HG02884 (cell line): ENCODE measurements at regions not wholly inside any gene's neighbourhood (a gene's known extent, or its start where the extent isn't known, plus 50 kb on each side); places are given as distances from the start of the nearest gene placed in this dataset.
"Not testable (repeated sequence)": the region's sequence is repeated elsewhere in the genome, so short reads cannot be mapped to it uniquely, and the experiment has no call there.

ENCODE experiments used
- ATAC-seq: cut with Tn5 transposase; IDR thresholded peaks from one replicate; pipeline ENCODE4 v1.9.1; 2021; ENCODE audit warnings: mild to moderate bottlenecking, moderate library complexity; ENCODE audit not compliant: unreplicated experiment

GRCh38 chr1:101124405-101124804 is 98.8 kb upstream of the DPH5 start:
- ATAC-seq: no peak

DNA sequence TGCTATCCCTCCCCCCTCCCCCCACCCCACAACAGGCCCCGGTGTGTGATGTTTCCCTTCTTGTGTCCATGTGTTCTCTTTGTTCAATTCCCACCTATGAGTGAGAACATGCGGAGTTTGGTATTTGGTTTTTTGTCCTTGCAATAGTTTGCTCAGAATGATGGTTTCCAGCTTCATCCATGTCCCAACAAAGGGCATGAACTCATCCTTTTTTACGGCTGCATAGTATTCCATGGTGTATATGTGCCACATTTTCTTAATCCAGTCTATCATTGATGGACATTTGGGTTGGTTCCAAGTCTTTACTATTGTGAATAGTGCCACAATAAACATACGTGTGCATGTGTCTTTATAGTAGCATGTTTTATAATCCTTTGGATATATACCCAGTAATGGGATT is 98.3 kb upstream of the DPH5 start:
- ATAC-seq: not testable (repeated sequence)

DNA sequence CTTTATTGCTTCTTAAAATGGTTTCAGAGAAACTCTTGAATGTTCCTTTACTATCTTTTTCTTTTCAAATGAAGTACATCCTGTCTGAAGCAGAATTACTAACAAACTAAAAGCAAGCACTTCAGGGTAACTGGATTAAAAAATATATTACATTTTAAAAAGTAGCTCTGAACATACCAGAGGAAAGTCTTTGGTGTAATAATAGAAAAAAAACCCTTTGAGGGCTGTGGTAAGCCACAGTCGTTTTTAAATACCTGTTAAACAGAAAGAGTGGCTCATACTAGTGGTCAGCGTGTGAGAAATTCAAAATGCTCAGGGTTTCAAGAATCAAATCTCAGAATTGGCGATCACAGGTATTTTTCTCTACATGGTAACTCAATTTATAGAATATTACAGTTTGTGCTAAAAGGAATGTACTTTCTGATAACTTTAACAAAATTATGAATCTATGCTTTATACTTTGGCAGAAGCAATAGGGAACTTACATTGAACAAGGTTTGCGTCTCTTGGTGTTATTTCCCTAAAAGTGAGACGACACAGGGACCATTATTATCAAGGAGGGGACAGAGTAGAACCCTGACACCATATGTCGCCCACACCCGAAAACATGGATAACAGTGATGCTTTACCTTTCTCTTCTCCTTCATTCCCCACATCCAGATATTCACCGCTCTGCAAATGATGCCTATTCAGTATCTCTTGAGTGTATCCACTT is 97.0 kb upstream of the DPH5 start:
- peak; percentile 92 for ATAC-seq

DNA sequence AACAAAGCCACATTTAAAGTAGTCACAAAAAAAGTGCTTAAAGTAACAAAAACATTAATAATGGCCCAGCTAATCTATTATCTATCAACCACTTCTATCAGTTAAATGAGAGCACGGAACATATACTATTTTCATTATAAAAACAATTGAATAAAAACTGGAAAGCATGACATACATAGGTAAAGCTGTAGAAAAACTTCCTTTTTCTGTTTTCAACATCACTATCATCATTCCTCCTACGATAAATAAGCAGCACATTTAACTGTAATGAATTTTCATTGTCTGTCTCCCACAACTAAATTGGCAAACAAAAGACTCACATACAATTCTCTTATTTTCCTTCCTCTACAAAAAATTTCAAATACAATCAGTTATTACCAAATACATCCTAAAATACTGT is 96.4 kb upstream of the DPH5 start:
- ATAC-seq: no peak

DNA sequence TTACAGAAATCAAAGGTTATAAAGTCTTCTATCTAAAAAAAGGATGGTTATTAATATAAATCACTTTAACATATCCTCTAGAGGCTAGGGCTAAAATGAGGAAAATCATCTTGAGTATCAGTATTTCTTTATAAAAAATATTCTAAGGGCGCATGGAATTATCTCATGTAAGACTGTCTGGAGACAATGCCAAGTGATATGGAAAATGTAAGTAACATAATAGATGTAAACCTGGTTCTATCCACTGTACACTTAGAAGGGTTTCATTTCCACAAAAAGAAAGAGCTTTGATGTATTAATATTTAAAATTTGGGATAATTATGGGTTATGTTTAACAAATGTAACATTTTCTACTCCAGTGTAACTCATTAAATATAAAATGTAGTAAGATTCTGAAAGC is 95.9 kb upstream of the DPH5 start:
- no peak for ATAC-seq

- ATAC-seq: no peak
Measured at GRCh38 chr1:101120868-101121267, 95.3 kb upstream of the DPH5 start.

GRCh38 chr1:101119289-101119688 is 93.7 kb upstream of the DPH5 start:
- no peak for ATAC-seq

DNA sequence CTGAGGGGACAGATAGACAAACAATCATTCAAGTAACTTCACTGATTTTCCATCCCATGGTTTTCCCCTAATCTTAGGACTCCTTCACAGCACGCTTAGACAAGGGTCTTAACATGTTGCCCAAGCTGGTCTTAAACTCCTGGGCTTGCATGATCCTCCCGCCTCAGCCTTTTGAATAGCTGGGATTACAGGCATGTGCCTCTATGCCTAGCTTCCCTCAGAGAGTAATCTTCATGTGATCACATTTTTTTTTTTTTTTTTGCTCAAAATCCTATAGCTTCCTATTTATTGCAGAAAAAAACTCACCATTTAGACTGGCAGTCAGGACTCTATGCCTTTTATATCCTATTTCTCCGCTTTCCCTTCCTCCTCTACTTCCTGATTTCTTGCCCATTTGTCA is 90.4 kb upstream of the DPH5 start:
- ATAC-seq: no peak

DNA sequence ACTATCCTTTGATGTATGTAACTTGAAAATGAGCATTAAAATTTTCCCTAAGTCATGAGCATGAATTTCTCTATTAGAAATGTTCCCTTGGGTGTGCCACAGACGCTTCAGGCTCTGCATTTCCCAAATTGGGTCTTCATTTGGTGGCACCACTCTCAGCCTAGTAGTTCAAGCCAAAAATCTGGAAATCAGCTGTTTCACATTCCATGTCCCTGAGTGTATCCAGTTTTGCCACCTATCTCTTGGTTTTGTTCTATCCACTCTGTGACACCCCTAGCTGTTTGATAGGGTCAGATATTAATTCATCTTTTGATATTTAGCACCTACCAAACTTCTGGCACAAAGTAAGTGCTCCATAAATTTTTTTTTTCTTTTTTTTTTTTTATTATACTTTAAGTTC is 89.5 kb upstream of the DPH5 start:
- no peak for ATAC-seq

- not testable (repeated sequence) for ATAC-seq
Measured at GRCh38 chr1:101114128-101114527, 88.5 kb upstream of the DPH5 start.

DNA sequence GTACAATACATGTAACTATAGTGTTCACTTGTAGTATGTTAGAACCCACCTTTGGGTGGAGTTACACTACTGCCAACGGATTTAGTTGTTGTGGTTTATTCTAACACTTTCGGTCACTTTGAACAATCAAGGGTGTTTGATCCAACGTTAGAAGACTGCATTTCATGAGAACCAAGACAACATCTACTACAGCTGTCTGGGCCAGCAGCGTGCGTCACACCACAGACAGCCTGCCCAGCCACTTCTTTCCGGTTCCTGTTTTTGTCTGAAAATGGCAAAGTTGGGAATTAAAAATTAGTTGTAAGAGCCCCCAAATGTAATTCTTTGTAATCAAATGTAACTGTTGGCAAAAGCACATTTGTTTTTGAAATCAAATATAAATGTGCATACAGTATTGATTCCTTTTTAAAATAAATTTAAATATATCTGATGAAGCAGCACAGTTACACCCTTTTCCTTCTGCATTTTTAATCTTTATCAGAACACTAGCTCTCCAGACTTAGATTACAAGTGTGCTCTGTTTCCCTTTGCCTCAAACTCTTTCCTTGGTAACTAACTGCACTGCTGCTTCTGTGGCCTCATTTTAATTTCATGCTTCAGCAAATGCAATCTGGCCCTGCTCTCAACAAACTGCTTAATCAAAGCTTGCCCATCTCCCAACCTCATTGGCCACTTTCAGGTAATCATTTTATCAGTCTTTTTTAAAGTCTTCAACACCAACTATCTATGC is 86.6 kb upstream of the DPH5 start:
- ATAC-seq: peak; percentile 96

GRCh38 chr1:101111461-101111860 is 85.9 kb upstream of the DPH5 start:
- ATAC-seq: no peak

DNA sequence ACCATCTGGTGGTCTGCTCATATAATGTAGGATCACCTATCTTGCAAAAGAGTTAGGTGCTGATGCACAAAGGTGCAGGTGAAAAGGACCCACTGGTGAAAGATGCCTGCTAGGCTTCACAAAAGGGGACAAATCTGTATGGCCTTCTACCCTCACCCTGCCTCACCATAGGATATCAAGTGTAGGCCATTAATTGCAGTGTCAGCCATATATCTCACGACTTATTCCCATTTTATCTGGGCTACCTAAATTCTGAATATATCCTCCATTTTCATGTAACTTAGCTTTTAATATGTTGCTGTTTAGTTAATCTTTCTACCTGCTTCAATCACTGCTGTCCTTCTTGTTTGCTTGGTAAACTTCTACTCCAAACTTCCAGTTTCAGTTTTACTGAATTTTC is 84.2 kb upstream of the DPH5 start:
- ATAC-seq: no peak

DNA sequence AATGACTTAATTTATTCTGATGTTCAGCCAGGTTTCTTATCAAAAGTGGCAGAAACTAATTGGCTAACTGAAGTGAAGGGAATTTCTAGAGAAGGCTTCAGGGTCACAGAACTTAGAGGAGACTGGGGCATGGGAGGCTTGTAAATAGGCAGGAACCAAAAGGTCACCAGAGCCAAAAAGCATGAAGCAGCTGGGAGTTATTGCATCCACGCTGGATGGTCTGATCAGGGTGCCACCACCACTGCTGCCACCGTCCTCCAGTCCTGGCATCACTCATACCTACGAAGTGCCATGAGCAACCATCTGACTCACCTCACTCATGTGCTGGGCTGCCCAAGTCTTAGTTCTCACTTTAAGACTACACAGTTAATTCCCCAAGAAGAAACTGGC is 82.5 kb upstream of the DPH5 start:
- no peak for ATAC-seq

DNA sequence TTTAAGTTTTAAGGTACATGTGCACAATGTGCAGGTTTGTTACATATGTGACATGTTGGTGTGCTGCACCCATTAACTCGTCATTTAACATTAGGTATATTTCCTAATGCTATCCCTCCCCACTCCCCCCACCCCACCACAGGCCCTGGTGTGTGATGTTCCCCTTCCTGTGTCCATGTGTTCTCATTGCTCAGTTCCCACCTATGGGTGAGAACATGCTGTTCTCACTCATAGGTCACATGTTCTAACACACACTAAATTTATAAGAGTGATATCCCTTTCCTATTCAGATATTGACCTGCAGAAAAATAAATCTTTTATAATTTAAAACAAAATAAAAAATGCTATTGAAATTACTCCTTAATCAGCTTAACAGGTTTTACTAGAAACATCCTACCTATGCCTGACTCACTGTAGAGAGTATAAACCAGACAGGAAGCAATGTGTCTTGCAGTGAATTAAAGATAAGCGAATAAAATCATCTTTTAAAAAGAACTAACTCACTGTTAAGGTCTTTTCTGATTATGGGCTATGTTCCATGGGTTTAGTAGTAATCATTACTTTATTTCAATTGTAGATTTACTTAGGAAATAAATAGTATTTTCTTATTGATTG is 82.0 kb upstream of the DPH5 start:
- no peak for ATAC-seq

- no peak for ATAC-seq
Measured at GRCh38 chr1:101105877-101106276, 80.3 kb upstream of the DPH5 start.

GRCh38 chr1:101102426-101103156 is 77.0 kb upstream of the DPH5 start:
- ATAC-seq: no peak

DNA sequence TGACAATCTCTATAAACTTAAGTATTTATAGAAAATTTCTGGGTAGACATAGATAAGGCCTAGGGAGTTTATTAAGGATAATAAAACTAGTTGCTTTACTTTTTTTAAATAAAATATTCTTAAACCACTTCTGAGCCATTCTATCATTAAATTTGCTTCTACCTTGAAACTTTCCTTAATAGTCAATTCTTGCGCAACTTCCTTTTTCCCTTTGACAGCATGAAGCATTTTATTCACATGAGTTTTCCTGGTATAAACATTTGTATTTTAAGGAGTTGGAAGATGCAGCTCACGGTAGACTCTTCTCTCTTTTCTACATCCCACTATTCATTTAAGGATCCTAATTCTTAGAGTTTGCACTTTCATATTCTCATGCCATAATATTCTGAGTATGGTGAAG is 75.8 kb upstream of the DPH5 start:
- ATAC-seq: no peak

DNA sequence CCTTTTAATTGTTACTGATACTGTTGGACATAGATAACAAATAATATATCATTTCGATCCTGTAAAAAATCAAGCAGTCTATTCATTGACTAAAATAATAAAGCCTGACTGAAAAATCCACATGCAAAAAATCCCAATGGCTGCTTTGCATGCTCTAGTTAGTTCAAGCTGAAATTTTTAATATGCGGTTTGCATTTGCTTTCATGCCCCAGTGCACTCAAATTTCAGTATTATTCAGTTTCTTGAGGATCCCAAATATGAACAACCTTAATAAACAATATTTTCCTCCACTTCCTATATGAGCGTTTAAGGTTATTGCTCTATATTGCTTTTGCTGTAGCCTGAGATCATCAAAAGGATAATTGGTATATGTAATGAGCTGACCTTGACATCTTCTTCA is 75.1 kb upstream of the DPH5 start:
- ATAC-seq: no peak

GRCh38 chr1:101098907-101099306 is 73.3 kb upstream of the DPH5 start:
- ATAC-seq: no peak

GRCh38 chr1:101098327-101098726 is 72.7 kb upstream of the DPH5 start:
- no peak for ATAC-seq
